ENCODE measurements at regions not wholly inside any gene's neighbourhood (a gene's known extent, or its start where the extent isn't known, plus 50 kb on each side); places are given as distances from the start of the nearest gene placed in this dataset.
"Not testable (repeated sequence)": the region's sequence is repeated elsewhere in the genome, so short reads cannot be mapped to it uniquely, and the experiment has no call there.

DNA sequence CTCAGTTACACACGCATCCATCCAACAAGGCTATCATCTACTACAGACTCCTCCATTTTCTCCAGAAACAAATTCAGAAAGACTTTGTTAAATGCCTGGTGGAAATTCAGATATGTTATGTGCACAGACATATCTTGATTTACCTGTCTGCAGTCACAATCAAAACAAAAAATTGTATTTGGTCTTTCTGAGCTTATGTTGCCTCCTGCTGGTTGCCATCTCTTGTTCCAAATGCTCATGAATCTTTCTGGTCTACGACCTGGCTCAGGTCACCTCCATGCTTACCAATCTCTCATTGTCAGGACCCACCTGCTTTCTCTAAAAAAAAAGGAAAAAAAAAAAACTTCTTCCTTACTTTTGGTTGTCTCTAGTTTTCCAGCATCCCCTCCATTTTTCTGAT lies 169.2 kb upstream of the PLXNC1 start:
- no peak for DNase-seq

DNA sequence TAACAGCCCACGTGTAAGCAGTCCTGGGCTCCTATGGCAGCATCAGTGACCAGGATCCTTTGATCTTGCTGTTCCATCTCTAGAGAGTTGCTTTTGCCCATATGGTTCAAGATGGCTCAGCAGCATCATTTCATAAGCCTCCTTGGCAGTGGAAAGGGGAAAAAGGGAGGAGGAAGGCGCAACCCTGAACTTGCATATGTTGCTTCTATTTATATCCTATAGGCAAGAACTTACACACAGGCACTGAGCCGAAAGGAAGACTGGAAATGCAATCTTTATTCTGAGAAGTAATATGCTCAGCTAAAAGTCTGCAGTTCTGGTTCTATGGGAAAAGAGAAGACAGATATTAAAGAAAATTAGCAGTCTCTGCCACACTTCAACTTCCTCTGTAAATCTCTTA lies 167.7 kb upstream of the PLXNC1 start:
- DNase-seq, result no peak

DNA sequence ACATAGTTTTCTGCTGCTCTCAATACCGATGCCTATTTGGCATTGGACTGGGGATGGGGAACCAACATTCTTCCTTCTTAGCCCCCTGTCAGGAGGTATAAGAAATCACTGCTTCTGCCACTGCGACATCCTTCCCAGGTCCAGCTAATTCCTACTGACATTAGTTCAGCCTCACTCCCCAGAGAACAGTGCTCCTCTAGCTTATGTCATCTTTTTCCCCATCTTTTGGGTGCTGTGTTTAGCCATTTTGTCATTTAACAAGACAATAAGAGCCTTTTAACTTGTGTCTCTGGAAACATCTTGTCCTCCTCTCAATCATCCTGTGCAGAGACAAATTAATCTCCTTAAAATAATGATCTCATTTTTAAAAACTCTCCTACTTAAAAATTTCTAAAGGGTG lies 167.0 kb upstream of the PLXNC1 start:
- no peak for DNase-seq

DNA sequence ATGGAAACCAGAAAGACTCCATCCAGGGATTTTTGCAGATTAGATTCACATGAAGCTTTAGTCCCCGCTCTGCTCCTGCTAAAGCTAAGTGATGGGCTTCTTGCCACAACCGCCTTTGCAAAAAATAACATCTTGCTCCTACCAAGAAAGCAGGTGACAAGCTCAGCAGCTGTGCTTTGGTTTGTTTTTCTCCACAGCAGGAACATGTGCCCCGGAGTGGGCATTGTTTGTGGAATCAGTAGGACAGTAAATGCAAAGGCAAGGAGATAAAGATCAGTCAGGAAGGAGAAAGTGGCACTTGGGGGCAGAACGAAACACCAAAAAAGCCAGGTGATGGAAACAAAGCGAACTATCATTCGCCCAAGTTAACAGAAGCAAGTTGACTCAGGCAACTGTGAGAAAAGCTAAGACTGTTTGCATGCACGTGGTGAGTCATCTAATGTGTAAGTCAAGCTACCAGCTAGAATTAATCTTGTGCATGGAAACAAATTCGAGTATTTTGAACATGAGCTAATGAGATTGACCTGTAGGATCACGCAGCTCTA lies 165.5 kb upstream of the PLXNC1 start:
- DNase-seq, result no peak

DNA sequence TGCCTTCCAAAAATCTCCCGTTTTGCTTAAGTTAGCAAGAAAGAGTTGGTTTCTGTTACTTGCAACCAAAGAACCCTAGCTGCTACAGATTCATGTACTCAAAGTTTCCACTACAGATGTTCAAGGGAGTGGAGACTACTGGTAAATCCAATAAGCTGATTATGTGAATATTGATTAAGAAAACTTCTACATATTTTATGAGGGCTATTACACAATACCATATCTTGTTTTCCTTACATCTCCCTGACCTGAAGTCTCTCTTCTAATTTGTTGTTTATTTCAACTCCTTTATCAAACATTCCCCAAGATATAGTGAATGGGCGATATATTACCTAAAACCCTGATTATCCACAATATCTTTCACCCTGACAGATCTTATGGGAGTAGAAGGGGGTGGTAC lies 164.4 kb upstream of the PLXNC1 start:
- no peak for DNase-seq

GRCh38 chr12:93989949-93990348 lies 158.4 kb upstream of the PLXNC1 start:
- peak; percentile 49 for DNase-seq

- no peak for DNase-seq
Observed at GRCh38 chr12:93990832-93991803, 157.3 kb upstream of the PLXNC1 start.

DNA sequence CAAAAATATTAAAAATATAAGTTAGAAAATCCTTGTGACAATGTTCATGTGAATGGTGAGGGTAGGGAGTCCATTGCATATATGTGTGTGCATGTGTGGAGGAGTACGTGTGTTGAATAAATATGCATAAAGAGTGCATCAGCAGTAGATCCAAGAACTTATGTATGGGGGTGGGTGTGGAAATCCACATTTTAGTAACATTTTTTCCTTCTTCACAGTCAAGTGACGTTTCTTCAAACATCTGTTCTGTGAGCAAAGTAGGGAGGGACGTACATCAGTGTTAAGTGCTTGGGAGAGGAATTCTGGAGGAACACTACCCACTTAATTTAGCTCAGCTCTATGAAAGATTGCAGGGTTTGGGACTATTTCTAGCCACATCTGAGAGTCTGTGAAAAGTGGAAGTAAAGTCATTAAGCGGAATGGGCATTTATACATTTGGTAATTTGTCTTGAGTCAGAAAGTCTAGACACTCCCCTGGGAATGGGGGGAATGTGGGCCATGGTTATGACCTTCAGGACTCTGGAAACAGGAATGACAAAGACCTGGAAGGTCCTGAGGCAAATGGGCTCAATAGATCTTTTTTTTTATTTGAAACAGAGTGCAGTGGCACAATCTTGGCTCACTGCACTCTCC lies 156.4 kb upstream of the PLXNC1 start:
- no peak for DNase-seq

DNA sequence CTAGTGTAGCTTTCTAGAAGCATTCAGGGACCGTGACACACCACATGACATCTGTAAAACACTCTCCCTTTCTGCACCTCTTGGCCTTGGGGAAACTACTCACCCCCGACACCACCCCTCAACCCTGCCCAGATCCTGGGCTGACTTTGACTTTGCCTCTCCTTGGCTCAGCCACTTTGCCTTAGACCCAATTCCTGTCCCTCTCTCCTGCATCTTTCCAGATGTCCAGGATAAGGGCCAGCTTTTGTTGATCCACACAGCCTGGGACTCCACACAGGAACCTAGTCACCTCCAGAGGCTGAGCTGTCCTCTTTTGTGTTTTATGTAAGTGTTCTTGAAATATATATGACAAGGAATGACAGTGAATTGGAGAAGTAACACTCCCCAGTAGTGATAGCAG lies 153.7 kb upstream of the PLXNC1 start:
- no peak for DNase-seq

DNA sequence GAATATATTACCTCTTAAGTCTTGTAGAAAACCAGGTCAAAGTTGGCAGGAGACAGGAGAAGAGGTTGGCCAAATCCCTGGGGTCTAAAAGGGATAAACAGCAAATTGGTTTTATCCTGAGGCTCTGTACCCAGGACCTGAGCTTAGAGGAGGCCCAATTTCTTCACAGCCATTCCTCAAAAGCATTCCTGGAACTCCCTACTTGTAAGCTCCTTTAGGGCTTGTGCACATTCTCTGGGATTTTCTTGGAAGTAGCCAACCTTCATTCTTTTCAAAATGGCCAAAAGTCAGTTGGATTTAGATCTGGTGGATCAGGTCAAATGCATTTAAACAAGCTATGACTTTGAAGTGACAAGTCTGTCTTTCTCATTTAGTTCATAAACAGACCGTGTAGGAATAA lies 152.1 kb upstream of the PLXNC1 start:
- no peak for DNase-seq

GRCh38 chr12:94001691-94002090 lies 146.7 kb upstream of the PLXNC1 start:
- DNase-seq, result no peak

DNA sequence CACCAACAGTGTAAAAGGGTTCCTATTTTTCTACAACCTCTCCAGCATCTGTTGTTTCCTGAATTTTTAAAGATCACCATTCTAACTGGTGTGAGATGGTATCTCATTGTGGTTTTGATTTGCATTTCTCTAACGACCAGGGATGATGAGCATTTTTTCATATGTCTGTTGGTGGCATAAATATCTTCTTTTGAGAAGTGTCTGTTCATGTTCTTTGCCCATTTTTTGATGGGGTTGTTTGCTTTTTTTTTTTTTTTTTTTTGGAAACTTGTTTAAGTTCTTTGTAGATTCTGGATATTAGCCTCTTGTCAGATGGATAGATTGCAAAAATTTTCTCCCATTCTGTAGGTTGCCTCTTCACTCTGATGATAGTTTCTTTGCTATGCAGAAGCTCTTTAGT lies 145.5 kb upstream of the PLXNC1 start:
- DNase-seq, result not testable (repeated sequence)

- not testable (repeated sequence) for DNase-seq
Observed at GRCh38 chr12:94007833-94008232, 140.5 kb upstream of the PLXNC1 start.

- no peak for DNase-seq
Observed at GRCh38 chr12:94010307-94010706, 138.1 kb upstream of the PLXNC1 start.

GRCh38 chr12:94012071-94012470 lies 136.3 kb upstream of the PLXNC1 start:
- DNase-seq, result no peak

DNA sequence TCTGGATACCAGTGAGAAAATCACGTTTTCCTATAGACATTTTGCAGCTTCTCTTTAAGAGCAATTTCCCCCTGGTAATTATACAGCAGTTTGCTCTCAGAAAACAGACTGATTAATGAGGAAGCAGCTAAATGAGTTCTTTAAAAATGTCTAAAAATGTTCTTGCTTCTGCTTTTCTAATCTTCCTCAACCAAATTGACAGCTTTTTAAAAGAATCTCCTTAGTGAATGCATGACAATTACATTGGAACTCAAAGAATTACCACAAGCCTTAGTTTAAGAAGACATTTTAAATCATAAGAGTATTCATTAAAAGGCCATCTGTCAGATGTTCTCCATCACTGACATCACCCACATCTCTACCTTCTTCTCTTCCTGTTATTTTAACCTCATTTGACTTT lies 135.8 kb upstream of the PLXNC1 start:
- DNase-seq, result no peak

DNA sequence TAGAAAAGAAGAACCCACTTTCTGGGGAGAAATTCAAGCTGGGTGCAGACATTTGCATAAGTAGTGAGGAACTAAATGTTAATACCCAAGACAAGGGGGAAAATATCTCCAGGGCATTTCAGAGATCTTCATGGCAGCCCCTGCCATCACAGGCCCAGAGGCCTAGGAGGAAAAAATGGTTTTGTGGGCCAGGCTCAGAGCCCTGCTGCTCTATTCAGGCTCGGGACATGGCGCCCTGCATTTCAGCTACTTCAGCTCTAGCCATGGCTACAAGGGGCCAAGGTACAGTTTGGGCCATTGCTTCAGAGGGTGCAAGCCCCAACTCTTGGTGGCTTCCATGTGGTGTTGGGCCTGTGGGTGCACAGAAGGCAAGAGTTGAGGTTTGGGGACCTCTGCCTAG lies 131.1 kb upstream of the PLXNC1 start:
- not testable (repeated sequence) for DNase-seq

DNA sequence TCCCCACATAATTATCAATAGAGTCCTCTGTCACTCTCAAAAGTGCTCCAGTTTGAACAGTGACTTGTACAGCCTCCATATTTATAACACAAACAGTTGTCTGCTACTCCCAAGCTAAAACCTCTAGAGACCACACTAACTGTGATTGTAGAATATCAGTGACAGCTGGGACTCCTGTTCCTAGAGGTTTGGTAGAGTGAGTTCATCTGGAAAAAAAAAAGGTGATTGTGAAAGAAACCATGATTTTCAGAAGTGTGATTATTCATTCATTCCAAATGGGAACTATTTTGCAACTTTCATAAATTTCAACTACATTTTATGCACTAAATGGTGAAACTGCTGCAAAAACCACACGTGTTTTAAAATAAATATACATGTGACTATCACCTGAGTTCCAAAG lies 128.0 kb upstream of the PLXNC1 start:
- no peak for DNase-seq

GRCh38 chr12:94023879-94024278 lies 124.5 kb upstream of the PLXNC1 start:
- no peak for DNase-seq

- no peak for DNase-seq
Observed at GRCh38 chr12:94025068-94025467, 123.3 kb upstream of the PLXNC1 start.

- DNase-seq, result no peak
Observed at GRCh38 chr12:94025756-94026155, 122.6 kb upstream of the PLXNC1 start.

DNA sequence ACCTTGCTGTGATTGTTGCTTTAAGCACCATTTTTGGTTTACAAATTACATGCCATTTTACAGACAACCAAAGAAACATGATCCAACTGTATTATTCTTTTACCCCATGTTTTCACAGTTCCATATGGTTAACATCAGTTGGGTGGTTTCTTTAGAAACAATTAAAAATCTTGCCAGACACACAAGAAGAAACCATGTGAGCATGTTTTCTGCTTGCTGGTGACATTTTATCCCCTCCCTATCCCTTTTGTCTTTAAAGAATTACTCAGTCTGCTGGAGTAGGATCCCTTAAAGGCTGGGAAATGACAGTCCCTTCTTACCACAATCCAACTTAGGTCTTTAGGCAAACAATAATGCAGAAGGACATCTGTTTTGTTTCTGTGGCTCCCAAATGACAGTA lies 121.8 kb upstream of the PLXNC1 start:
- no peak for DNase-seq

DNA sequence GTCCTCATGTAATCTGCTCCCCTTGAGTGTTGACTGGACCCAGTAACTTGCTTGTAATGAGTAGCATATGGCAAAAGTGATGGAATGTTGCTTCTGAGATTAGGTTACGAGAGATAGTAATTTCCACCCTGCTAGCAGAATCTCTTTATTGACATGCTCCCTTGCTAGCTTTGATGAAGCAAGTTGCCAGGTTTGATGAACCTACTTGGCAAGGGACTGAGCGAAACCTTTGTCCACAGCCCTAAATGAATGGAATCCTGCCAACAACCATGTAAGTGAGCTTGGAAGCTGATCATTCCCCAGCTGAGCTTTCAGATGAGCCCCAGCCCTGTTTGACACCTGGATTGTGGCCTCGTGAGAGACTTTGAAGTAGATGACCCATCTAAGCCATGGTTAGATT lies 120.8 kb upstream of the PLXNC1 start:
- no peak for DNase-seq

GRCh38 chr12:94031763-94032162 lies 116.6 kb upstream of the PLXNC1 start:
- DNase-seq, result no peak

Data from NCI-H2029 (cell line).